SH-SY5Y (cell line): ENCODE measurements at regions not wholly inside any gene's neighbourhood (a gene's known extent, or its start where the extent isn't known, plus 50 kb on each side); places are given as distances from the start of the nearest gene placed in this dataset.

Source experiments
- GATA2 ChIP-seq: IDR thresholded peaks from 2 replicates; pipeline ENCODE4 v1.6.1; 2011; ENCODE audit warnings: mild to moderate bottlenecking, low read depth, low read length
- GATA3 ChIP-seq: IDR thresholded peaks from 2 replicates; pipeline ENCODE4 v1.6.1; 2011; ENCODE audit warnings: low read depth, mild to moderate bottlenecking, low read length, moderate library complexity

DNA sequence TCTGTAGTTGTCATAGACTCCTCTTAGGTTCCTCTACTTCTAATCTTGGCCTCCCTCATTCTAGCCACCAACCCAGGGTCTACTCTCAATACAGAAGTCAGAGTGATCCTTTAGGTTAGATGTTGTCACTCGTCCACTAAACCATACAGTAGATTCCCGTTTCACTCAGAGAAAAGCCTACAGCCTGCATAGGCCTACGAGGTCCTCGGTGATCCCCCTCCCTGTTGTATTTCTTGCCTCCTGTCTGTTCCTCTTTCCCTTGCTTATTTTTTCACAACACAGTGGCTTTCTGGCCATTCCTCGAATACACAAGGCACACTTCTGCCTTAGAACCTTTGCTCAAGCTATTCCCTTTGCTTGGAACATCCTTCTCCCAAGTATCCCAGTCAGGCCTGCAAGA, 183.0 kb upstream of the PRSS1 start:
- TF ChIP-seq GATA3 (no peak), GATA2 (no peak)
